SK-N-SH treated with all-trans-retinoic acid at 6 μM for 48 hours (cell line): ENCODE measurements at regions not wholly inside any gene's neighbourhood (a gene's known extent, or its start where the extent isn't known, plus 50 kb on each side); places are given as distances from the start of the nearest gene placed in this dataset.

Experiments used
- ARNTL ChIP-seq: fragments of 450-650 bp; formaldehyde crosslinking; IDR thresholded peaks from 2 replicates; pipeline ENCODE4 v1.5.0; 2020; ENCODE audit warnings: low read depth, mild to moderate bottlenecking, moderate library complexity, borderline replicate concordance
- CSDC2 ChIP-seq: fragments of 250-450 bp; sonication (Bioruptor Pico); IDR thresholded peaks from 2 replicates; pipeline ENCODE4 v1.5.0; 2020; ENCODE audit warnings: mild to moderate bottlenecking, moderate library complexity
- ESRRG ChIP-seq: fragments of 250-450 bp; sonication (Bioruptor Pico); IDR thresholded peaks from 2 replicates; pipeline ENCODE4 v1.6.1; 2021; ENCODE audit warnings: mild to moderate bottlenecking
- ISL1 ChIP-seq: fragments of 250-450 bp; sonication (Bioruptor Pico); IDR thresholded peaks from 2 replicates; pipeline ENCODE4 v2.1.2; 2022; ENCODE audit warnings: mild to moderate bottlenecking, moderate library complexity
- RARB ChIP-seq: fragments of 250-450 bp; sonication (Bioruptor Pico); IDR thresholded peaks from 2 replicates; pipeline ENCODE4 v1.8.0; 2021; ENCODE audit warnings: mild to moderate bottlenecking, moderate library complexity
- SNAI2 ChIP-seq: fragments of 250-450 bp; sonication (Bioruptor Pico); IDR thresholded peaks from 2 replicates; pipeline ENCODE4 v1.5.0; 2020; ENCODE audit warnings: mild to moderate bottlenecking, moderate library complexity
- ZFP3 ChIP-seq: fragments of 250-450 bp; sonication (Bioruptor Pico); IDR thresholded peaks from 2 replicates; pipeline ENCODE4 v1.5.0; 2020; ENCODE audit warnings: mild to moderate bottlenecking, moderate library complexity
- TF ChIP-seq, protein P1 (sequence below): fragments of 250-450 bp; sonication (Bioruptor Pico); IDR thresholded peaks from 2 replicates; pipeline ENCODE4 v1.8.0; 2020; ENCODE audit warnings: mild to moderate bottlenecking, moderate library complexity, borderline replicate concordance
- TF ChIP-seq, protein P2 (sequence below): fragments of 250-450 bp; sonication (Bioruptor Pico); IDR thresholded peaks from 2 replicates; pipeline ENCODE4 v1.5.0; 2020; ENCODE audit warnings: mild to moderate bottlenecking, moderate library complexity

DNA sequence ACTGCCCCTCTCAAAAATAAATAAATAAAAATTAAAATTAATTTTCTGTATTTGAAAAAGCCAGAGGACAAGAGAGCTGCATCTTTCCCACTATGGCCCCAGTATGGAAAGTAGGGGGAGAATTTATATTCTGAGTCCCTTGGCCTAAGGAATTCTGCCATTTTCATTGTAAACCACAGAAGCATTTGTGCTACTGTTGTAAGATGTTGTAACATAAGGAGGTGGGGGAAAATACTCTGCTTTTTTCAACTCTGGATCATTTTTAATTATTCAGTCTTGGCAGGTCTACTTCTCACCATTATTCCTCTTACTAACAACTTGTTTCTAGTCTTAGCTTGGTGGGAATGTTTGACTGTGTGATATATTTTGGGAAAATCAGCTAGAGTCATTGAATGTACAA, 52.3 kb upstream of the APC start:
- TF ChIP-seq, protein P1, sequence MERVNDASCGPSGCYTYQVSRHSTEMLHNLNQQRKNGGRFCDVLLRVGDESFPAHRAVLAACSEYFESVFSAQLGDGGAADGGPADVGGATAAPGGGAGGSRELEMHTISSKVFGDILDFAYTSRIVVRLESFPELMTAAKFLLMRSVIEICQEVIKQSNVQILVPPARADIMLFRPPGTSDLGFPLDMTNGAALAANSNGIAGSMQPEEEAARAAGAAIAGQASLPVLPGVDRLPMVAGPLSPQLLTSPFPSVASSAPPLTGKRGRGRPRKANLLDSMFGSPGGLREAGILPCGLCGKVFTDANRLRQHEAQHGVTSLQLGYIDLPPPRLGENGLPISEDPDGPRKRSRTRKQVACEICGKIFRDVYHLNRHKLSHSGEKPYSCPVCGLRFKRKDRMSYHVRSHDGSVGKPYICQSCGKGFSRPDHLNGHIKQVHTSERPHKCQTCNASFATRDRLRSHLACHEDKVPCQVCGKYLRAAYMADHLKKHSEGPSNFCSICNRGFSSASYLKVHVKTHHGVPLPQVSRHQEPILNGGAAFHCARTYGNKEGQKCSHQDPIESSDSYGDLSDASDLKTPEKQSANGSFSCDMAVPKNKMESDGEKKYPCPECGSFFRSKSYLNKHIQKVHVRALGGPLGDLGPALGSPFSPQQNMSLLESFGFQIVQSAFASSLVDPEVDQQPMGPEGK (CRISPR knock-in tag) = no peak
- TF ChIP-seq, protein P2, sequence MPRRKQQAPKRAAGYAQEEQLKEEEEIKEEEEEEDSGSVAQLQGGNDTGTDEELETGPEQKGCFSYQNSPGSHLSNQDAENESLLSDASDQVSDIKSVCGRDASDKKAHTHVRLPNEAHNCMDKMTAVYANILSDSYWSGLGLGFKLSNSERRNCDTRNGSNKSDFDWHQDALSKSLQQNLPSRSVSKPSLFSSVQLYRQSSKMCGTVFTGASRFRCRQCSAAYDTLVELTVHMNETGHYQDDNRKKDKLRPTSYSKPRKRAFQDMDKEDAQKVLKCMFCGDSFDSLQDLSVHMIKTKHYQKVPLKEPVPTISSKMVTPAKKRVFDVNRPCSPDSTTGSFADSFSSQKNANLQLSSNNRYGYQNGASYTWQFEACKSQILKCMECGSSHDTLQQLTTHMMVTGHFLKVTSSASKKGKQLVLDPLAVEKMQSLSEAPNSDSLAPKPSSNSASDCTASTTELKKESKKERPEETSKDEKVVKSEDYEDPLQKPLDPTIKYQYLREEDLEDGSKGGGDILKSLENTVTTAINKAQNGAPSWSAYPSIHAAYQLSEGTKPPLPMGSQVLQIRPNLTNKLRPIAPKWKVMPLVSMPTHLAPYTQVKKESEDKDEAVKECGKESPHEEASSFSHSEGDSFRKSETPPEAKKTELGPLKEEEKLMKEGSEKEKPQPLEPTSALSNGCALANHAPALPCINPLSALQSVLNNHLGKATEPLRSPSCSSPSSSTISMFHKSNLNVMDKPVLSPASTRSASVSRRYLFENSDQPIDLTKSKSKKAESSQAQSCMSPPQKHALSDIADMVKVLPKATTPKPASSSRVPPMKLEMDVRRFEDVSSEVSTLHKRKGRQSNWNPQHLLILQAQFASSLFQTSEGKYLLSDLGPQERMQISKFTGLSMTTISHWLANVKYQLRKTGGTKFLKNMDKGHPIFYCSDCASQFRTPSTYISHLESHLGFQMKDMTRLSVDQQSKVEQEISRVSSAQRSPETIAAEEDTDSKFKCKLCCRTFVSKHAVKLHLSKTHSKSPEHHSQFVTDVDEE (CRISPR knock-in tag) = no peak
- TF ChIP-seq CSDC2 (no peak), SNAI2 (CRISPR knock-in tag) (no peak), ARNTL (CRISPR knock-in tag) (no peak), ZFP3 (CRISPR knock-in tag) (no peak), ESRRG (no peak), RARB (no peak), ISL1 (CRISPR knock-in tag) (no peak)
